GM18868 (cell line): ENCODE measurements at regions not wholly inside any gene's neighbourhood (a gene's known extent, or its start where the extent isn't known, plus 50 kb on each side); places are given as distances from the start of the nearest gene placed in this dataset.
A peak's percentile ranks its signal among the peaks of the same experiment; 100 is the strongest.
"Not testable (repeated sequence)": the region's sequence is repeated elsewhere in the genome, so short reads cannot be mapped to it uniquely, and the experiment has no call there.

Source experiments
- ATAC-seq: cut with Tn5 transposase; IDR thresholded peaks from one replicate; pipeline ENCODE4 v1.9.1; 2021; ENCODE audit warnings: mild to moderate bottlenecking, moderate library complexity; ENCODE audit not compliant: unreplicated experiment

- ATAC-seq, result not testable (repeated sequence)
These were observed 145.2 kb upstream of the C1QTNF3 start for GRCh38 chr5:34188001-34188822.

- ATAC-seq, result not testable (repeated sequence)
These were observed 146.2 kb upstream of the C1QTNF3 start for GRCh38 chr5:34189246-34189645.

GRCh38 chr5:34189752-34190411 lies 146.9 kb upstream of the C1QTNF3 start:
- ATAC-seq, result not testable (repeated sequence)

GRCh38 chr5:34190466-34190865 lies 147.5 kb upstream of the C1QTNF3 start:
- ATAC-seq, result not testable (repeated sequence)

GRCh38 chr5:34191279-34191744 lies 148.3 kb upstream of the C1QTNF3 start:
- not testable (repeated sequence) for ATAC-seq

- ATAC-seq, result not testable (repeated sequence)
These were observed 149.3 kb upstream of the C1QTNF3 start for GRCh38 chr5:34192064-34192922.

- ATAC-seq, result not testable (repeated sequence)
These were observed 149.9 kb upstream of the C1QTNF3 start for GRCh38 chr5:34192923-34193262.

- ATAC-seq, result not testable (repeated sequence)
These were observed 150.3 kb upstream of the C1QTNF3 start for GRCh38 chr5:34193297-34193696.

- not testable (repeated sequence) for ATAC-seq
These were observed 150.8 kb upstream of the C1QTNF3 start for GRCh38 chr5:34193804-34194203.

GRCh38 chr5:34196091-34196490 lies 153.1 kb upstream of the C1QTNF3 start:
- not testable (repeated sequence) for ATAC-seq

GRCh38 chr5:34205347-34205746 lies 162.3 kb upstream of the C1QTNF3 start:
- ATAC-seq, result not testable (repeated sequence)

- not testable (repeated sequence) for ATAC-seq
These were observed 174.4 kb upstream of the C1QTNF3 start for GRCh38 chr5:34217386-34217785.

GRCh38 chr5:34221329-34222073 lies 178.5 kb upstream of the C1QTNF3 start:
- ATAC-seq, result not testable (repeated sequence)

GRCh38 chr5:34223158-34223557 lies 180.1 kb upstream of the C1QTNF3 start:
- not testable (repeated sequence) for ATAC-seq

- ATAC-seq, result not testable (repeated sequence)
These were observed 187.4 kb upstream of the C1QTNF3 start for GRCh38 chr5:34230402-34230801.

- ATAC-seq, result not testable (repeated sequence)
These were observed 200.8 kb upstream of the C1QTNF3 start for GRCh38 chr5:34243802-34244201.

- peak; percentile 41 for ATAC-seq
These were observed 201.4 kb upstream of the C1QTNF3 start for GRCh38 chr5:34244281-34245031.

GRCh38 chr5:34245032-34245394 lies 202.0 kb upstream of the C1QTNF3 start:
- peak; percentile 42 for ATAC-seq

- ATAC-seq, result not testable (repeated sequence)
These were observed 202.8 kb upstream of the C1QTNF3 start for GRCh38 chr5:34245813-34246212.

GRCh38 chr5:34258598-34258997 lies 215.6 kb upstream of the C1QTNF3 start:
- not testable (repeated sequence) for ATAC-seq
